HepG2 (cell line): ENCODE measurements at regions not wholly inside any gene's neighbourhood (a gene's known extent, or its start where the extent isn't known, plus 50 kb on each side); places are given as distances from the start of the nearest gene placed in this dataset.

Source experiments
- ATAC-seq: fragments of 200-7000 bp; cut with Tn5 transposase; 3 replicates; pipeline ENCODE4 v1.9.1; 2020; ENCODE audit warnings: mild to moderate bottlenecking, moderate library complexity
- BruUV-seq: library from RNA; stranded (reverse); fragments of 400-500 nt; replicated peaks from 2 replicates; lab custom pipeline; 2021; lab: Mats Ljungman, UMichigan
- CTCF ChIA-PET: fragments of 300-600 bp; formaldehyde crosslinking; extraction: SDS; loops from one replicate; lab custom pipeline; 2021; ENCODE audit warnings: low total read pairs, inconsistent platforms, low intra/inter-chr PET ratio; lab: Yijun Ruan, JAX
- POLR2A ChIA-PET: fragments of 350-600 bp; sonication (Branson Sonifier 250); formaldehyde crosslinking; loops from one replicate; lab custom pipeline; 2020; ENCODE audit warnings: antibody characterized with exemption, inconsistent platforms; lab: Yijun Ruan, JAX
- DNase-seq: peaks from one replicate; pipeline ENCODE4 v3.0.0-alpha.2; 2015; ENCODE audit warnings: low spot score
- FAIRE-seq: peaks from 3 replicates; lab custom pipeline; 2011; peaks lifted over from hg19 to GRCh38; lab: Jason Lieb, UNC
- H2AFZ ChIP-seq: one replicate; pipeline ENCODE4 v1.6.1; 2011; ENCODE audit warnings: low read length, inconsistent platforms
- H3K27ac ChIP-seq: fragments of 300-600 bp; 3 replicates; pipeline ENCODE4 v1.8.0; 2011; ENCODE audit warnings: mixed run types, mild to moderate bottlenecking, mixed read lengths, low read length, inconsistent platforms; ENCODE audit not compliant: insufficient read depth; ENCODE audit errors: extremely low read length
- H3K27me3 ChIP-seq, 2 experiments: fragments of 200-600 bp in 1 of 2; 2 replicates in 1 of 2; 3 replicates in 1 of 2; pipeline versions ENCODE4 v1.6.0 to v1.8.0; 2011; ENCODE audit warnings: low read length in 2 of 2, mild to moderate bottlenecking in 2 of 2, moderate library complexity in 2 of 2, inconsistent platforms in 1 of 2; ENCODE audit not compliant: insufficient read depth in 2 of 2, control insufficient read depth in 1 of 2
- H3K36me3 ChIP-seq, 2 experiments: fragments of 200-600 bp in 1 of 2; replicated peaks in 1 of 2; 2 replicates in 1 of 2; 3 replicates in 1 of 2; pipeline versions ENCODE4 v1.5.1 to v1.8.0; 2011; ENCODE audit warnings: low read length in 2 of 2, inconsistent platforms in 1 of 2; ENCODE audit not compliant: insufficient read depth in 2 of 2, control insufficient read depth in 1 of 2
- H3K4me1 ChIP-seq: 2 replicates; pipeline ENCODE4 v1.5.1; 2012; ENCODE audit warnings: low read length, inconsistent platforms; ENCODE audit not compliant: insufficient read depth
- H3K4me2 ChIP-seq: 2 replicates; pipeline ENCODE4 v1.6.0; 2011; ENCODE audit warnings: low read depth, low read length, inconsistent platforms
- H3K4me3 ChIP-seq, 3 experiments: fragments of 200-600 bp in 1 of 3; sonication (generic), shearing (Covaris generic) in 1 of 3; replicated peaks in 1 of 3; 2 replicates each; pipeline ENCODE4 v1.5.1; 2011 to 2016; ENCODE audit warnings: low read length in 3 of 3, inconsistent platforms in 2 of 3, low read depth in 2 of 3, mild to moderate bottlenecking in 2 of 3, control low read depth in 1 of 3, mixed read lengths in 1 of 3; ENCODE audit not compliant: insufficient read depth in 1 of 3
- H3K79me2 ChIP-seq: one replicate; pipeline ENCODE4 v1.6.1; 2011; ENCODE audit warnings: low read length, inconsistent platforms; ENCODE audit not compliant: insufficient read depth
- H3K9ac ChIP-seq: 2 replicates; pipeline ENCODE4 v1.6.0; 2011; ENCODE audit warnings: mild to moderate bottlenecking, low read depth, low read length, inconsistent platforms; ENCODE audit not compliant: insufficient read depth
- H3K9me3 ChIP-seq: 2 replicates; pipeline ENCODE4 v1.5.1; 2012; ENCODE audit warnings: mild to moderate bottlenecking, low read length
- H4K20me1 ChIP-seq: 2 replicates; pipeline ENCODE4 v1.6.0; 2011; ENCODE audit warnings: inconsistent platforms, mild to moderate bottlenecking, low read length, moderate library complexity; ENCODE audit not compliant: insufficient read depth
- AFF4 ChIP-seq: sonication (generic); formaldehyde crosslinking; IDR thresholded peaks from 2 replicates; pipeline ENCODE4 v1.4.0; 2020; ENCODE audit warnings: missing genetic modification reagents
- ATM ChIP-seq: fragments of 450-650 bp; IDR thresholded peaks from 2 replicates; pipeline ENCODE4 v1.7.1; 2017; ENCODE audit warnings: mild to moderate bottlenecking, borderline replicate concordance
- CCAR2 ChIP-seq: fragments of 200-400 bp; formaldehyde crosslinking; optimal IDR thresholded peaks from 2 replicates; pipeline ENCODE3; 2018; ENCODE audit warnings: low read depth, mild to moderate bottlenecking, low read length, moderate library complexity
- CHCHD3 ChIP-seq: sonication (generic); formaldehyde crosslinking; IDR thresholded peaks from 2 replicates; pipeline ENCODE4 v1.8.0; 2022; ENCODE audit warnings: mild to moderate bottlenecking, missing genetic modification reagents, moderate library complexity
- MAF1 ChIP-seq: sonication (generic); formaldehyde crosslinking; IDR thresholded peaks from 2 replicates; pipeline ENCODE4 v1.5.0; 2020; ENCODE audit warnings: missing genetic modification reagents, borderline replicate concordance
- MBNL3 ChIP-seq: fragments of 250-450 bp; sonication (Bioruptor Pico); conservative IDR thresholded peaks from 2 replicates; pipeline ENCODE4 v1.8.0; 2022; ENCODE audit warnings: mild to moderate bottlenecking, inconsistent platforms
- NR3C1 ChIP-seq: sonication (generic); formaldehyde crosslinking; IDR thresholded peaks from 2 replicates; pipeline ENCODE4 v1.4.0; 2020; ENCODE audit warnings: missing genetic modification reagents
- PHF20 ChIP-seq: sonication (generic); formaldehyde crosslinking; IDR thresholded peaks from 2 replicates; pipeline ENCODE4 v1.5.0; 2020; ENCODE audit warnings: mild to moderate bottlenecking, missing genetic modification reagents
- SALL1 ChIP-seq: sonication (generic); formaldehyde crosslinking; IDR thresholded peaks from 2 replicates; pipeline ENCODE4 v1.8.0; 2022; ENCODE audit warnings: mild to moderate bottlenecking, missing genetic modification reagents
- SMAD9 ChIP-seq: sonication (generic); formaldehyde crosslinking; IDR thresholded peaks from 2 replicates; pipeline ENCODE4 v1.5.1; 2020; ENCODE audit warnings: mild to moderate bottlenecking, missing genetic modification reagents
- TCF7L2 ChIP-seq: IDR thresholded peaks from 2 replicates; pipeline ENCODE4 v1.6.1; 2011; ENCODE audit warnings: mild to moderate bottlenecking, low read depth, low read length, moderate library complexity
- YEATS4 ChIP-seq: sonication (generic); formaldehyde crosslinking; IDR thresholded peaks from 2 replicates; pipeline ENCODE4 v1.4.0; 2020; ENCODE audit warnings: missing genetic modification reagents, borderline replicate concordance
- ZNF235 ChIP-seq: sonication (generic); formaldehyde crosslinking; IDR thresholded peaks from 2 replicates; pipeline ENCODE4 v1.8.1; 2023; ENCODE audit warnings: mild to moderate bottlenecking, missing genetic modification reagents, borderline replicate concordance
- WGBS: methylation state at CpG from one replicate; pipeline ENCODE4 v1.1.6; 2017; ENCODE audit warnings: low lambda C conversion rate; 5-methylcytosine and 5-hydroxymethylcytosine counted together
- in situ Hi-C: cut with HindIII; loops from 2 replicates; pipeline ENCODE4 v1.10.0; 2017; ENCODE audit warnings: low pct_unique_long_range_greater_than_20kb; ENCODE audit not compliant: extremely low pct_ligation_motif_present
- intact Hi-C: fragments of 100-400 bp; cut with micrococcal nuclease; formaldehyde crosslinking; loops from one replicate; pipeline ENCODE4 v1.10.0; 2022; ENCODE audit not compliant: unreplicated experiment
- TF ChIP-seq, protein P1 (sequence below): sonication (generic); formaldehyde crosslinking; conservative IDR thresholded peaks from 2 replicates; pipeline ENCODE4 v1.4.0; 2020; ENCODE audit warnings: missing genetic modification reagents
- TF ChIP-seq, protein P2 (sequence below): sonication (generic); formaldehyde crosslinking; IDR thresholded peaks from 2 replicates; pipeline ENCODE4 v1.5.0; 2020; ENCODE audit warnings: missing genetic modification reagents

DNA sequence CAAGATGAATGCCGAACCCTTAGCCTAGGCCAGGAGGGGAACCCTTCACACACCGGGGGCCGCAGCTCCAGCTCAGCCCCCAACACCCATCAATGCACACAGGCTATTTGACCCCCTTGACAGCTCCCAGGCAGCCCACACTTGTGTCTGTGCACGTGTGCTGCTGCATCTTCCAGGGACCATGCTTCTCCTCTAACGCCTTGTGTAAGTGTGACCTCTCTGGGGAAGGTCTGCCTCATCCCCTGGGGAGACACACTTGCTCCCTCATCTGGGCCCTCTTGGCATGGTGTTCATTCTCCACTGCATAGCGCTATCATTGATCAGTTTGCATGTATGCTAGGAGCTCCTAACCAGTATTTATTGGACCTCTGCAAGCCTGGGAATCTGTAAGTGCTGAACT is 120.0 kb upstream of the FHL2 start (continued):
- TF ChIP-seq, protein P1, sequence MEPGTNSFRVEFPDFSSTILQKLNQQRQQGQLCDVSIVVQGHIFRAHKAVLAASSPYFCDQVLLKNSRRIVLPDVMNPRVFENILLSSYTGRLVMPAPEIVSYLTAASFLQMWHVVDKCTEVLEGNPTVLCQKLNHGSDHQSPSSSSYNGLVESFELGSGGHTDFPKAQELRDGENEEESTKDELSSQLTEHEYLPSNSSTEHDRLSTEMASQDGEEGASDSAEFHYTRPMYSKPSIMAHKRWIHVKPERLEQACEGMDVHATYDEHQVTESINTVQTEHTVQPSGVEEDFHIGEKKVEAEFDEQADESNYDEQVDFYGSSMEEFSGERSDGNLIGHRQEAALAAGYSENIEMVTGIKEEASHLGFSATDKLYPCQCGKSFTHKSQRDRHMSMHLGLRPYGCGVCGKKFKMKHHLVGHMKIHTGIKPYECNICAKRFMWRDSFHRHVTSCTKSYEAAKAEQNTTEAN (CRISPR knock-in tag), result no peak
- no peak for TF ChIP-seq PHF20

DNA sequence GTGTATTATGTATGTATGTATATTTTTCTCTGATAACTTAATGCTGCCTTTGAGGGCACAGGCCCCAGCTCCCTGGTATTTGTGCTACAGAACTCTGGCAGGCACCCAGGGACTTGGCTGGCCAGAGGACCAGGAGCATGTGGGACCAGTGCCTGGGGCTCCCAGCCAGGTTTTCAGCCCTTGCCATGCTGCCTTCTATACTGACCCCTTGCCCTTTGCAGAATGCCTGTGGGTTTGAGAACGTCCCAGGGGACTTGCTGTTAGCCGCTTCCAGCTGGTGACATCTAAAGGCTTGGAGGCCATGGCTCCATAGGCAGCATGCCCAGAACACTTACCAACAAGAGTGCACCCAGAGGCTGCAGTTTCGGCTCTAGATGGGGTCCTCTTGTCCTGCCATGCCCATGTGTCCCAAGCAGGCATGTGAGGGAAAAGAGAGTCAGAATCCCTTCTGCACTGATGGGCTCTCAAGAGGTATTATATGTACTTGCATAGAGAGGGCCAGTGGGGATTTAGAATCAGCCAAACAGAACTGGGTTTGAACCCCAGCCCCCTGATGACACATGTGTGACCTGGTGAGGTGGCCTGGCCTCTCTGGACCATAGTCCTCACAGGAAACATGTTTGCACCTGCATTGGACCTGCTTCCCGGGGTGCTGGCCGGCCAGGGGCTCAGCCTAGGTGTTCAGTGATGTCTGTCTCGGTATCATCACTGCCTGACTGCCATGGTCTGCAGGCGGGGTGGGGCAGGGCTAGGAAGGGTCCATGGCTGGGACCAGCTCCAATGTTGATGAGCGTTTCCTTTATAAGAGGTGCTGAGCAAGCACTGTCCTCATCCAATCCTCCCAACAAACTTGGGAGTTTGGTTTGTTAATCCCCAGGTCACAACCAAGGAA is 119.2 kb upstream of the FHL2 start:
- 17% methylated on average over 3 of the region's 8 CpGs for WGBS
- H3K4me3 ChIP-seq, result no peak overlapping the region
- H3K4me2 ChIP-seq, result no peak overlapping the region
- TF ChIP-seq MAF1 (CRISPR knock-in tag) (no peak), SMAD9 (no peak), CCAR2 (no peak), TCF7L2 (no peak), NR3C1 (CRISPR knock-in tag) (no peak), CHCHD3 (no peak), ATM (no peak), MBNL3 (no peak), ZNF235 (CRISPR knock-in tag) (no peak), YEATS4 (CRISPR knock-in tag) (no peak), AFF4 (CRISPR knock-in tag) (no peak), SALL1 (CRISPR knock-in tag) (no peak)
- TF ChIP-seq, protein P2, sequence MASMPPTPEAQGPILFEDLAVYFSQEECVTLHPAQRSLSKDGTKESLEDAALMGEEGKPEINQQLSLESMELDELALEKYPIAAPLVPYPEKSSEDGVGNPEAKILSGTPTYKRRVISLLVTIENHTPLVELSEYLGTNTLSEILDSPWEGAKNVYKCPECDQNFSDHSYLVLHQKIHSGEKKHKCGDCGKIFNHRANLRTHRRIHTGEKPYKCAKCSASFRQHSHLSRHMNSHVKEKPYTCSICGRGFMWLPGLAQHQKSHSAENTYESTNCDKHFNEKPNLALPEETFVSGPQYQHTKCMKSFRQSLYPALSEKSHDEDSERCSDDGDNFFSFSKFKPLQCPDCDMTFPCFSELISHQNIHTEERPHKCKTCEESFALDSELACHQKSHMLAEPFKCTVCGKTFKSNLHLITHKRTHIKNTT (CRISPR knock-in tag), result no peak
- TF ChIP-seq, all 625 proteins: peak for 0
- Histone ChIP-seq H2AFZ (no peak overlapping the region), H4K20me1 (no peaks in the 10 kb centered on the region), H3K79me2 (no peaks in the 10 kb centered on the region), H3K36me3 (no peaks in the 10 kb centered on the region), H3K9me3 (no peaks in the 10 kb centered on the region), H3K9ac (no peak overlapping the region), H3K4me1 (peaks cover 8% of the 10 kb centered on the region; the same call in 1 of the 2 replicates), H3K27me3 (peaks cover 2 to 11% of the 10 kb centered on the region in 2 experiments; a peak in 3 of 5 replicates), H3K27ac (no peak overlapping the region)
- intact Hi-C loops, result no loop called here
- in situ Hi-C loops, result loop anchor here (5.0 kb wide), 1 partner anchor 146 kb away; no protein-coding TSS in a partner anchor
- DNase-seq (no peak), FAIRE-seq (no peak), ATAC-seq (no peak)
- no TSS peak for BruUV-seq
- POLR2A ChIA-PET, result no interaction called here
- CTCF ChIA-PET, result interaction anchor here (1.0 to 4.1 kb wide), 2 partner anchors 144 to 148 kb away, joined by 3 to 78 read pairs; no protein-coding TSS in a partner anchor
